HepG2 (cell line): ENCODE measurements at regions not wholly inside any gene's neighbourhood (a gene's known extent, or its start where the extent isn't known, plus 50 kb on each side); places are given as distances from the start of the nearest gene placed in this dataset.

Experiments used
- ATAC-seq: fragments of 200-7000 bp; cut with Tn5 transposase; 3 replicates; pipeline ENCODE4 v1.9.1; 2020; ENCODE audit warnings: mild to moderate bottlenecking, moderate library complexity
- BruUV-seq: library from RNA; stranded (reverse); fragments of 400-500 nt; replicated peaks from 2 replicates; lab custom pipeline; 2021; lab: Mats Ljungman, UMichigan
- CTCF ChIA-PET: fragments of 300-600 bp; formaldehyde crosslinking; extraction: SDS; loops from one replicate; lab custom pipeline; 2021; ENCODE audit warnings: low total read pairs, inconsistent platforms, low intra/inter-chr PET ratio; lab: Yijun Ruan, JAX
- POLR2A ChIA-PET: fragments of 350-600 bp; sonication (Branson Sonifier 250); formaldehyde crosslinking; loops from one replicate; lab custom pipeline; 2020; ENCODE audit warnings: antibody characterized with exemption, inconsistent platforms; lab: Yijun Ruan, JAX
- DNase-seq: peaks from one replicate; pipeline ENCODE4 v3.0.0-alpha.2; 2015; ENCODE audit warnings: low spot score
- FAIRE-seq: peaks from 3 replicates; lab custom pipeline; 2011; peaks lifted over from hg19 to GRCh38; lab: Jason Lieb, UNC
- H2AFZ ChIP-seq: one replicate; pipeline ENCODE4 v1.6.1; 2011; ENCODE audit warnings: low read length, inconsistent platforms
- H3K27ac ChIP-seq: fragments of 300-600 bp; 3 replicates; pipeline ENCODE4 v1.8.0; 2011; ENCODE audit warnings: mixed run types, mild to moderate bottlenecking, mixed read lengths, low read length, inconsistent platforms; ENCODE audit not compliant: insufficient read depth; ENCODE audit errors: extremely low read length
- H3K27me3 ChIP-seq, 2 experiments: fragments of 200-600 bp in 1 of 2; 2 replicates in 1 of 2; 3 replicates in 1 of 2; pipeline versions ENCODE4 v1.6.0 to v1.8.0; 2011; ENCODE audit warnings: low read length in 2 of 2, mild to moderate bottlenecking in 2 of 2, moderate library complexity in 2 of 2, inconsistent platforms in 1 of 2; ENCODE audit not compliant: insufficient read depth in 2 of 2, control insufficient read depth in 1 of 2
- H3K36me3 ChIP-seq, 2 experiments: fragments of 200-600 bp in 1 of 2; replicated peaks in 1 of 2; 2 replicates in 1 of 2; 3 replicates in 1 of 2; pipeline versions ENCODE4 v1.5.1 to v1.8.0; 2011; ENCODE audit warnings: low read length in 2 of 2, inconsistent platforms in 1 of 2; ENCODE audit not compliant: insufficient read depth in 2 of 2, control insufficient read depth in 1 of 2
- H3K4me1 ChIP-seq: 2 replicates; pipeline ENCODE4 v1.5.1; 2012; ENCODE audit warnings: low read length, inconsistent platforms; ENCODE audit not compliant: insufficient read depth
- H3K4me2 ChIP-seq: 2 replicates; pipeline ENCODE4 v1.6.0; 2011; ENCODE audit warnings: low read depth, low read length, inconsistent platforms
- H3K4me3 ChIP-seq, 3 experiments: fragments of 200-600 bp in 1 of 3; sonication (generic), shearing (Covaris generic) in 1 of 3; replicated peaks in 1 of 3; 2 replicates each; pipeline ENCODE4 v1.5.1; 2011 to 2016; ENCODE audit warnings: low read length in 3 of 3, inconsistent platforms in 2 of 3, low read depth in 2 of 3, mild to moderate bottlenecking in 2 of 3, control low read depth in 1 of 3, mixed read lengths in 1 of 3; ENCODE audit not compliant: insufficient read depth in 1 of 3
- H3K79me2 ChIP-seq: one replicate; pipeline ENCODE4 v1.6.1; 2011; ENCODE audit warnings: low read length, inconsistent platforms; ENCODE audit not compliant: insufficient read depth
- H3K9ac ChIP-seq: 2 replicates; pipeline ENCODE4 v1.6.0; 2011; ENCODE audit warnings: mild to moderate bottlenecking, low read depth, low read length, inconsistent platforms; ENCODE audit not compliant: insufficient read depth
- H3K9me3 ChIP-seq: 2 replicates; pipeline ENCODE4 v1.5.1; 2012; ENCODE audit warnings: mild to moderate bottlenecking, low read length
- H4K20me1 ChIP-seq: 2 replicates; pipeline ENCODE4 v1.6.0; 2011; ENCODE audit warnings: inconsistent platforms, mild to moderate bottlenecking, low read length, moderate library complexity; ENCODE audit not compliant: insufficient read depth
- BCL6 ChIP-seq: IDR thresholded peaks from 2 replicates; pipeline ENCODE4 v1.6.1; 2016; ENCODE audit warnings: missing genetic modification reagents, missing compliant biosample characterization
- JUN ChIP-seq: sonication (generic); formaldehyde crosslinking; IDR thresholded peaks from 2 replicates; pipeline ENCODE4 v1.4.0; 2020; ENCODE audit warnings: mild to moderate bottlenecking, missing genetic modification reagents
- NBN ChIP-seq: fragments of 450-650 bp; conservative IDR thresholded peaks from 2 replicates; pipeline ENCODE4 v1.6.1; 2017
- SIN3B ChIP-seq: fragments of 150-350 bp; IDR thresholded peaks from 2 replicates; pipeline ENCODE4 v1.6.1; 2014; ENCODE audit warnings: low read length
- WGBS: methylation state at CpG from one replicate; pipeline ENCODE4 v1.1.6; 2017; ENCODE audit warnings: low lambda C conversion rate; 5-methylcytosine and 5-hydroxymethylcytosine counted together
- in situ Hi-C: cut with HindIII; loops from 2 replicates; pipeline ENCODE4 v1.10.0; 2017; ENCODE audit warnings: low pct_unique_long_range_greater_than_20kb; ENCODE audit not compliant: extremely low pct_ligation_motif_present
- intact Hi-C: fragments of 100-400 bp; cut with micrococcal nuclease; formaldehyde crosslinking; loops from one replicate; pipeline ENCODE4 v1.10.0; 2022; ENCODE audit not compliant: unreplicated experiment

DNA sequence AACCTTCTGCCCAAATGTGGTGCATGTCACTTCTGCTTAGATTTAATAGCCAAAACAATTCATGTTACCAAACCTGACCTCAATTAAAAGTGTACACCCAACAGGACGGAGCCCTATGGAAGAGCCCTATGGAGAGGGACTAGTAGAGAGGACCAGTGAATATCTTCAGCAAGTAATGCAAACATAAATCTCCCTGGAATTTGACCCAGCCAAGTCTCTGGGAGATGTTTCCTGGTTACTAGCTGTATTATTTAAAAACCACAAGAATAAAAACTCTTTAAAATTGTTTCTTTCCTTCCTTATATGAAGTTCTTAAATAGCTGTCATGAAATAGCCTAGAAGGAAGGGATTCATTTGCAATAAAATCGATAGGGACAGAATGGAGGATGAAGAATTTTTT lies 255.8 kb downstream of the CDH11 start:
- H3K4me3 ChIP-seq: no peak overlapping the region
- H4K20me1 ChIP-seq: no peaks in the 10 kb centered on the region
- ATAC-seq: no peak
- H3K27ac ChIP-seq: no peak overlapping the region
- BruUV-seq: no TSS peak
- no peaks in the 10 kb centered on the region for H3K79me2 ChIP-seq
- H3K9me3 ChIP-seq: peaks cover 63% of the 10 kb centered on the region
- no peak for FAIRE-seq
- no peak for DNase-seq
- CTCF ChIA-PET: no interaction called here
- WGBS: 12% methylated on average over 2 of the region's 2 CpGs
- H3K27me3 ChIP-seq: no peaks in the 10 kb centered on the region
- no peak overlapping the region for H3K4me2 ChIP-seq
- no peak overlapping the region for H2AFZ ChIP-seq
- intact Hi-C loops: no loop called here
- TF ChIP-seq BCL6 (CRISPR knock-in tag) (no peak), JUN (CRISPR knock-in tag) (no peak), SIN3B (no peak)
- TF ChIP-seq, all 625 proteins: peak for 0
- no peak overlapping the region for H3K9ac ChIP-seq
- H3K36me3 ChIP-seq: no peaks in the 10 kb centered on the region
- in situ Hi-C loops: no loop called here
- H3K4me1 ChIP-seq: no peaks in the 10 kb centered on the region
- POLR2A ChIA-PET: no interaction called here

DNA sequence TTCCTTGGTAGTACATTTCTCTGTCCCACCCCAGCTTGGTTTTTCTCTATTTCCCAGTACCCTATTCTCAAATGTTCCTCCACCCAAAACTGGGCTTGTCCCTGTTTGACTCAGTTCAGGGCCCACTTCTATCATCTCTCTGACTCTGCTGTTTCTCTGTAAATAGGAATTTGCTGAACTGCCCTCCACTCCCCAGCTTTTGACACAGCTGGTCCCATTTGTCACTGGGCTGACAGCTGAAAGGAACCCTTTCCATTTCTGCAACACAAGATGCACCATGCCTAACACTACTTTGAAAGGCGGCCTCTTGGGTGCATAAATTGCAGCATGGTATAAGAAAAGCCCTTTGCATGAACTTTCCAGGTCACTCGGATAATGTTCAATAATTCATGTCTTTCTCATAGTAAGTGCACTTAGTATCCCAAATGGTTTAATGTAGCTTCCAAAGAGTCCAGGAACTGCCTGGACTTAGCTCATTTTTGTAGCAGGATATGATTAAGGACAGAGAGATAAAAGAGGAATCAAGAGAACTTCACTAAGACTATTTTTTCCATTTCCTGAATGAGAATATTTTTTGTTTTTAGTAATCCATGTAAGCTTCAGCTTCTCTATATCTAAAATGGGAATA lies 256.7 kb downstream of the CDH11 start:
- 12% methylated on average over 2 of the region's 2 CpGs for WGBS
- no peak overlapping the region for H2AFZ ChIP-seq
- CTCF ChIA-PET: no interaction called here
- no peak overlapping the region for H3K27ac ChIP-seq
- no peaks in the 10 kb centered on the region for H3K36me3 ChIP-seq
- no TSS peak for BruUV-seq
- H3K4me1 ChIP-seq: no peaks in the 10 kb centered on the region
- H3K79me2 ChIP-seq: no peaks in the 10 kb centered on the region
- in situ Hi-C loops: no loop called here
- no peak for DNase-seq
- H3K4me2 ChIP-seq: no peak overlapping the region
- H3K9me3 ChIP-seq: peaks cover 66% of the 10 kb centered on the region
- ATAC-seq: no peak
- POLR2A ChIA-PET: no interaction called here
- no peaks in the 10 kb centered on the region for H4K20me1 ChIP-seq
- H3K9ac ChIP-seq: no peak overlapping the region
- intact Hi-C loops: no loop called here
- TF ChIP-seq NBN: no peak
- FAIRE-seq: no peak
- no peaks in the 10 kb centered on the region for H3K27me3 ChIP-seq
- no peak overlapping the region for H3K4me3 ChIP-seq
